Lower lobe of right lung (tissue), 2 donors: ENCODE measurements at regions not wholly inside any gene's neighbourhood (a gene's known extent, or its start where the extent isn't known, plus 50 kb on each side); places are given as distances from the start of the nearest gene placed in this dataset.

Source experiments
- ATAC-seq, 2 donors: fragments of 200-7000 bp; cut with Tn5 transposase; one replicate each; pipeline ENCODE4 v1.9.1; 2020 to 2022; ENCODE audit warnings: mild to moderate bottlenecking in 2 of 2, moderate library complexity in 2 of 2
- DNase-seq: peaks from one replicate; pipeline ENCODE4 v3.0.0-alpha.2; 2020
- H3K27ac ChIP-seq: fragments of 200-600 bp; one replicate; pipeline ENCODE4 v1.8.0; 2022
- H3K27me3 ChIP-seq: fragments of 200-600 bp; one replicate; pipeline ENCODE4 v1.8.0; 2022; ENCODE audit warnings: low read depth
- H3K36me3 ChIP-seq: fragments of 200-600 bp; one replicate; pipeline ENCODE4 v1.8.0; 2022; ENCODE audit warnings: mild to moderate bottlenecking
- H3K4me1 ChIP-seq: fragments of 200-600 bp; one replicate; pipeline ENCODE4 v1.8.0; 2022
- H3K4me3 ChIP-seq: fragments of 200-600 bp; one replicate; pipeline ENCODE4 v1.8.0; 2022; ENCODE audit warnings: mild to moderate bottlenecking
- H3K9me3 ChIP-seq: fragments of 200-600 bp; one replicate; pipeline ENCODE4 v1.8.0; 2022
- intact Hi-C: fragments of 100-400 bp; cut with DNase I; formaldehyde crosslinking; loops from one replicate; pipeline ENCODE4 v1.11.0; 2022
- TF ChIP-seq, protein P1 (sequence below): fragments of 200-600 bp; IDR thresholded peaks from one replicate; pipeline ENCODE4 v1.8.0; 2022; ENCODE audit warnings: antibody characterized with exemption, mild to moderate bottlenecking
- donor health status: DM: no; HTN: yes; CAD: no; lungs with severe emphysema.

DNA sequence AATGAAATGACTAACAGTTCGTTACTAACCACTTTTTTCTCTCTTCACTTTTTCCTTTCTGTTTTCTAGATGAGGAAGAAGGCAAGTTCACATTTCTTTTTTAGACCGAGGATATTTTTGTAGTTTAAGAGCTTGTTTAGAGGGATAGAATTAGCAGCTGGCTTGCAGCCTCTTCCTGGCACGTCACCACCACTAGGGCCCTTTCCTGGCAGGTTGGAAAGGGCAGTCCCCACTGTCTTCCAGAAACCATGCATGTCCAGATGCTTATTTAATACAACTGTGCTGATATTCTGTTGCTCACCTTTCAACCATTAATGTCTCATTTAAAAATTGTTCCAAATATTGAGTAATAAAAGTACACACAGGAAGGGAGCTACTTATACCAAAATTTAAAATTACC lies 209.5 kb upstream of the PACRGL start:
- Histone ChIP-seq H3K36me3 (no peaks in the 10 kb centered on the region), H3K27me3 (no peaks in the 10 kb centered on the region), H3K9me3 (no peaks in the 10 kb centered on the region), H3K4me3 (no peak overlapping the region), H3K4me1 (no peaks in the 10 kb centered on the region), H3K27ac (no peak overlapping the region)
- TF ChIP-seq, protein P1, sequence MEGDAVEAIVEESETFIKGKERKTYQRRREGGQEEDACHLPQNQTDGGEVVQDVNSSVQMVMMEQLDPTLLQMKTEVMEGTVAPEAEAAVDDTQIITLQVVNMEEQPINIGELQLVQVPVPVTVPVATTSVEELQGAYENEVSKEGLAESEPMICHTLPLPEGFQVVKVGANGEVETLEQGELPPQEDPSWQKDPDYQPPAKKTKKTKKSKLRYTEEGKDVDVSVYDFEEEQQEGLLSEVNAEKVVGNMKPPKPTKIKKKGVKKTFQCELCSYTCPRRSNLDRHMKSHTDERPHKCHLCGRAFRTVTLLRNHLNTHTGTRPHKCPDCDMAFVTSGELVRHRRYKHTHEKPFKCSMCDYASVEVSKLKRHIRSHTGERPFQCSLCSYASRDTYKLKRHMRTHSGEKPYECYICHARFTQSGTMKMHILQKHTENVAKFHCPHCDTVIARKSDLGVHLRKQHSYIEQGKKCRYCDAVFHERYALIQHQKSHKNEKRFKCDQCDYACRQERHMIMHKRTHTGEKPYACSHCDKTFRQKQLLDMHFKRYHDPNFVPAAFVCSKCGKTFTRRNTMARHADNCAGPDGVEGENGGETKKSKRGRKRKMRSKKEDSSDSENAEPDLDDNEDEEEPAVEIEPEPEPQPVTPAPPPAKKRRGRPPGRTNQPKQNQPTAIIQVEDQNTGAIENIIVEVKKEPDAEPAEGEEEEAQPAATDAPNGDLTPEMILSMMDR, result no peak
- ATAC-seq (no peak), DNase-seq (no peak)
- intact Hi-C loops, result no loop called here

DNA sequence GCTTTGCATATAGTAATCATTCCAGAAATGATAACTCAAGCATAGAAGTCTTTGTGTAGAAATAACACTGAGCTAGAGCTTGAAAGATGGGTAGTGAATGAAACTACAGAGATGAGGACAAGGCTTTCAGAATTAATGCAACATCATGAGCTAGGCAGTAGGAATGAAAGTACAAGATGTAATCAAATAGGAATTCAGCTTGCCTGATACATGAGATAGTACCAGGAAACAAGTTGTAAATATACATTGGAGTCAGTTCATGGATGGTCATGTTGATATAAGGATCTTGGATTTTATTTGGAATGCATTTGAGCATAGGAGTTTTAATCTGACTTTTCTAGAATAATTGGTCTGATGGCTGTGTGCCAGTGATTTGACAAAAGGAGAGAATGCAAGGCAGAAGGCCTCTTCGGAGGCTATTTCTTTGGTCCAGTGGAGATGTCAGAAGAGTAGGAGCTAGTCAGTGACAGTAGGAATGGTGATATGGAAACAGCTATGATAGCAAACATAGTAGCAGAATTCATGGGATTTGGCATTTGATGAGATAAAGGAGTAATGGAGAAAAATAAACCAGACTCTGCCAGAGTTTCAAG lies 206.4 kb upstream of the PACRGL start:
- Histone ChIP-seq H3K27me3 (no peaks in the 10 kb centered on the region), H3K36me3 (no peaks in the 10 kb centered on the region), H3K27ac (no peak overlapping the region), H3K4me1 (no peaks in the 10 kb centered on the region), H3K4me3 (no peak overlapping the region), H3K9me3 (no peaks in the 10 kb centered on the region)
- intact Hi-C loops, result no loop called here
- TF ChIP-seq, protein P1, result no peak
- no peak for DNase-seq
- ATAC-seq, result no peak

DNA sequence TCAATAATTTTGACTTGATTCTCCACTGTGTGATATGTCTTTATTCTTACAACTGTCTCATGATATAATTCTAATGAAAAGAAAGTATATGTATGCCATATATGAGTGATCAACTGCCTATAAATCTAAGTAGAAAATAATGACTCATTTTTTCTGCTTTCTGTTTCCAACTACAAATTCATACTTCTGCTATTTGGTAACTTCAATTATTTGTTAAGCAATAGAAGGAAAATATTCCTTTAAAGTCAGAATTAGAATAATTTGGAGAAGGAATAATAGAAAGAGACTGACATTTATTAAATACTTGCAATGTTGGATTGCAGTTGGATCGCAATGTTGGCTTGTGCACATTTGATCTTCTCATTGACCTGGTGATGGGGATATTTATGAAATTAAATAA lies 204.2 kb upstream of the PACRGL start:
- H3K9me3 ChIP-seq, result no peaks in the 10 kb centered on the region
- intact Hi-C loops, result no loop called here
- H3K4me3 ChIP-seq, result no peak overlapping the region
- ATAC-seq (no peak), DNase-seq (no peak)
- no peaks in the 10 kb centered on the region for H3K27me3 ChIP-seq
- H3K4me1 ChIP-seq, result no peaks in the 10 kb centered on the region
- no peak overlapping the region for H3K27ac ChIP-seq
- H3K36me3 ChIP-seq, result no peaks in the 10 kb centered on the region
- TF ChIP-seq, protein P1, result no peak

DNA sequence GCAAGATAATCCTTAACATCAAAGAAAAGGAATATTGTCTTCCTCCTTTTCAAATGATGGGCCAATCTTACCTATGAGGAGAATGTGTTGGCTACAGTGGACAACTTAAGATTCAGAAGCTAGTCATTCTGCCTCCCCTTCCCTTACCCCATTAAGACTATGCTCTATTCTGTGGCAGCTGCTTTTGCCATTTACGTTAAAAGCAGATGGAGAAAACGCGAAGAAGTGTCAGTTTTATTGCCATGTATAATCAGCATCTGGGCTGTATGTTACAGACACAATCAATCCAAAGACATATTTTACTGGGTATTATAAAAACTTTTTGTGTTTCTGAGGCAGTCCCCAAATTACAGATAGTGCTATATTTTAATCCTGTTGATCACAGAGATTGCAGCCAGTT lies 196.1 kb upstream of the PACRGL start:
- H3K9me3 ChIP-seq, result no peaks in the 10 kb centered on the region
- H3K36me3 ChIP-seq, result no peaks in the 10 kb centered on the region
- no peak overlapping the region for H3K4me3 ChIP-seq
- H3K27me3 ChIP-seq, result no peaks in the 10 kb centered on the region
- TF ChIP-seq, protein P1, result no peak
- H3K27ac ChIP-seq, result no peak overlapping the region
- ATAC-seq (no peak), DNase-seq (no peak)
- intact Hi-C loops, result no loop called here
- H3K4me1 ChIP-seq, result no peaks in the 10 kb centered on the region

DNA sequence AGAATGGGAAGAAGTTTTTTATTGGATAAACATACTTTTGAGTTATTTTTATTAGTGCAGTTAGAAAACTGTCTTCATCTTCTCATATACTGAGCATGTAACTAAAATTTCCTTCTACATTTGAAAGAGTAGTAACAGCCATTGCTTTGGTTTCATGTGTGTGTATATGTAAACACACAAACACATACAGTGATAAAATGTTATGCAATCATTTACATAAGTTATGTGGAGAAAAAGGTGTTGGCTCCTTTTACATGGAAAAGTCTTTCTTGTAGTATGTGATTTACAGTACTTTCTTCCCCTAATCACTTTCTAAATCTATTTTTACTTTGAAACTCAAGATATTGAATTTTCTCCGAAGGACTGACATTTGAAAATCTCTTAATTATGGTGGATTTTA lies 194.3 kb upstream of the PACRGL start:
- intact Hi-C loops, result no loop called here
- H3K9me3 ChIP-seq, result no peaks in the 10 kb centered on the region
- H3K4me1 ChIP-seq, result no peaks in the 10 kb centered on the region
- H3K27me3 ChIP-seq, result no peaks in the 10 kb centered on the region
- ATAC-seq (no peak), DNase-seq (no peak)
- H3K36me3 ChIP-seq, result no peaks in the 10 kb centered on the region
- no peak overlapping the region for H3K27ac ChIP-seq
- H3K4me3 ChIP-seq, result no peak overlapping the region
- TF ChIP-seq, protein P1, result no peak

DNA sequence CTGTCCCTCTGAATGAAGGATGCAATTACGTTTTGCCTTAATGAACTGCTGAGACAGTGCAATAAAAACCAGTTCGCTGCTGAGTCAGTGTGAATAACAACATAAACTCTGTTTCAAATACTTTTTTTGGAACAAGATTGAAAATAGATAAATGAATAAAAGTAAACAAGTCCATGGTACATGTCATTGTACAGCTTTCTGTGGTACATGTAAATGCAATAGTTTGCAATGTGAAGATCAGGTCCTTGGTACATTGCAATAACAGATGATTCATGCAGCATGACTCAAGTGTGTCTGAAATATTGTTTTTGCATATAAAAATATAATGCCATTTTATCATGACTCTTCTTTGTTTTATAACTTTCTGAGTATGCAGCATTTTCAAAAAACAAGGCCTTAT lies 193.4 kb upstream of the PACRGL start:
- DNase-seq (no peak), ATAC-seq (no peak)
- no peaks in the 10 kb centered on the region for H3K27me3 ChIP-seq
- no peak overlapping the region for H3K4me3 ChIP-seq
- H3K4me1 ChIP-seq, result no peaks in the 10 kb centered on the region
- H3K9me3 ChIP-seq, result no peaks in the 10 kb centered on the region
- intact Hi-C loops, result no loop called here
- H3K27ac ChIP-seq, result no peak overlapping the region
- TF ChIP-seq, protein P1, result no peak
- H3K36me3 ChIP-seq, result no peaks in the 10 kb centered on the region
